HG03039 (cell line): ENCODE measurements at regions not wholly inside any gene's neighbourhood (a gene's known extent, or its start where the extent isn't known, plus 50 kb on each side); places are given as distances from the start of the nearest gene placed in this dataset.

Experiments used
- ATAC-seq: cut with Tn5 transposase; IDR thresholded peaks from one replicate; pipeline ENCODE4 v1.9.1; 2021; ENCODE audit warnings: mild to moderate bottlenecking, moderate library complexity; ENCODE audit not compliant: unreplicated experiment

DNA sequence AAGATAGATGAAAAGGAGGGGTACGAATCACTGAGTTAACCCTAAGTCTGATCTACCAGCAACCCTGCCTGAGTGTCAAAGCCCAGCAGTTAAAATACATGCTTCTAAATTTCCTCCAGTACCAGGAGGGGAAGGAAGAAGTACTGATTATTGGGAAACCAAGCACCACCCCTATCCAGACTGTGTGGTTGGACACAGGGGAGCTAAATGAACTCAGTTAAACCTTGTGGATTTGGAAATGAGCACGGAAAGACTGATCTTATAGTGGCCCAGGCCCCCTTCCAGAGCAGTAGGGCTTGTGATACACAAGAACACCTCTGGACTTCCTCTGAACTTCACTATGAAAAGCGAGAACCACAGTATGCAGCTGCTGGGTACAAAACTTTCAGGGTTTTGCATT lies 585.6 kb downstream of the MAFB start:
- no peak for ATAC-seq

DNA sequence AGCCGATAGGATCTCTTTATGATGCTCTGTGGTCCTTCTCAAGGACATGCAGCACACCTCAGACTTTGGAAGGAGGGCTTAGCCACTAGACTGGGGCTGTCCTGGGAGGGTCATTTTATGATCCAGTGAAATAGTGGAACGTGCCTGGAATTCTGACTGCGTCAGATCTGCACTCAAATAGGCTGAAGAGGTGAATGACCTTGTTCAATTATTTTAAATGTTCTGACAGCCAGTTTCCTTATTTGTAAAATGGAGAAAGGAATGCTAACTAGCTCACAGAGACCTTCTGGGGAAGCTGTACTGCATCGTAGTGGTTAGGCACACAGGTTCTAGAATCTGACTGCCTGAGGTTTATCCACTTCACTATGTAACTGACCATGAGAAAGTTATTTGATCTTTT lies 587.5 kb downstream of the MAFB start:
- ATAC-seq, result no peak

DNA sequence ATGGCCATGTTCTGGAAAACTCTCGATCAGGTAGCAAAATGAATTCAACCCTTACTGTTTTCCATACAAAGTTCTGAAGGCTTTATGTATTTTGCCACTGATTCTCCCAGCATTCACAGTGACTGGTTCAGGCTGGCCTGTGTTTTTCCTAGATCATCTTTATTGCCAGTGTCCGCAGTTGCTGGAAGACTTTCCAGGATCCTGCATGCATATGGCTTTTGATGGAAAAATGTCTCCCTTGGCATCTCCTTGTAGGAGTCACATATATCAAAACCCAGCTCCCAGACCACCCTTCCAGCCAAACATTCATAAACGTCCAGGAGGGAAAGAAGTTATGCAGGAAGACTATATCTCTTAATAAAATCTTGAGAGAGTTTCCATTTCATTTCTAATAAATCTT lies 588.8 kb downstream of the MAFB start:
- ATAC-seq, result no peak

DNA sequence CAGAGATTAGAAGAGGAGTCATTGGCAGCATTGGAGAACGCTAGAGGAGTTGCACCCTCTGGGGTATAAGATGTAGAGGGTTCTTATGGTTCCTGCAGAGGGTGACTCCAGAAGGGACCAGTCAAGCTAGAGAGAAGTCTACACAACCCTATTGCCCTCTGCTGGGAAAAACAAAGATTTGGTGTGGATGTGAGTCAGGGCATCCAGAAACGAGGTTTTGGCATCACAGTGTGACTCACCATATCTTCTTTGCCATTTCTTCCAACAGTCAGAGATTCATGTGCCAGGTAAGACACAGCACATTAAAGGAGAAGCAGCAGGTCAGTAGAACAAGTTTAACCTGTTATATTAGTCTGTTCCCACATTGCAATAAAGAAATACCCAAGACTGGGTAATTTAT lies 598.8 kb downstream of the MAFB start:
- ATAC-seq, result no peak

DNA sequence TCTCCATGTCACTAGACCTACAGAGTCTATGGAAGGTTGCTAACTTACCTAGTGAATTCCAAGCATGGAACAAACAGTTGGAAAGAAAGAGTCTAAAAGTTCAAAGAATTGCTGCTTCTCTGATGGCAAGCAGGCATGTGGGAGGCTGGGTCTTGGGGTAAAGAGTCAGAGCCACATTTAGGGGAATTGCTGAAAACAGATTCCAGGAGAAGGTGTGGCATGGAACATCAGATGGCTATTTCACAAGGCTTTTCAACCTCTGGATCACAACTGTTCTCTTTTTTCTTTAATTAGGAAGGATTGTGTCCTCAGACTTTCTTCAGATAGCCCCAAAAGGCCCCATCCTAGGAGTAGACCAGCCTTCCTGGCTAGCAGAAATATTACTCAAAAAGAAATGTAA lies 601.5 kb downstream of the MAFB start:
- no peak for ATAC-seq

DNA sequence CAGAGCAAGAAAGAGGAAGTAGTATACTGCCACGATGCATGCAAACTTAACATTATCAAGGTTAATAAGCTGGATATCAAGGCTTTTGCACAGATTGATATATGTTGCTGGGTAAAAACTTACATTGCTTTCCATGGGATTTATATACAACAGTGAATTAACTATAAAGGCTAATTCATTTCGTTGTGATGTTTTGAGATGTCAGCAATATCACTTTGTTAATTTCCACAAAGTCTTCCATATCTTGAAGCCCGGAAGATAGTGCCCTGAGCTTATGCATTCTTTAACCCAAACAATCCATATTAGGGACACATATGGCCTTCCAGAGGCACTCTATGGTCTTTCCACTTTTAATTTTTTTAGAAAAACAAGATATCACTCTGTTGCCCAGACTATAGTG lies 603.5 kb downstream of the MAFB start:
- ATAC-seq, result no peak

DNA sequence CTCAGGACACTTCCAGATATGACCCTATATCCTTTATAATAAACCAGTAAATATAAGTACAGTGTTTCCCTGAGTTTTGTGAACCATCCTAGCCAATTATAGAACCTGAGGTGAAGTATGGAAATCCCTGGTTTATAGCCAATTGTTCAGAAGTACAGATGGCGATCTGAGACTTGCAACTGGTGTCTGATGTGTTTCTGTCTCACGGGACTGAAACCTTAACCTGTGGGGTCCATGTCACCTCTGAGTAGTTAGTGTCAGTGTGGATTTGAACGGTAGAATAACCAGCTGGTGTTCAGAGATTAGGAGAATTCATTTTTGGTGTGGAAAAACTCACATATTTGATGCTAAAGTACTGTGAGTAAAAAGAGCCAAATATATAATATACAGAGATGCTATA lies 606.6 kb downstream of the MAFB start:
- ATAC-seq, result no peak

DNA sequence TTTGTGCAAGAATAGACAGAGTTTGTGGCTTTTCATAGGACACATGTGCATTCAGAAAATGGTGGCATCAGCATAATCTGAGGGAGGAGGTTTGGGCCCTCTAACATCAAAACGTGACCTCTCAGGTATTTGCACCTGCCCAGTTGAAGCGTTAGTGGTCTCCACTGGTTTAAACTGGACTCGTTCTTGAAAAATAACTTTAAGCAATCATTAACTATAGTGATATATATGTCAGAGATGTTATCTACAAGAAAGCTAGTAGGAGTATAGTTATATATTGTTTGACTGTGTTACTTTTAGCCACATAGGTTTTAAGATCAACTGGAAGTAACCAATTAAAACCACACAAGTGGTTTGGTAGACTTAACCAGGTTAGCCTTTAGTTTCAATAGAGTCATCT lies 607.4 kb downstream of the MAFB start:
- no peak for ATAC-seq

DNA sequence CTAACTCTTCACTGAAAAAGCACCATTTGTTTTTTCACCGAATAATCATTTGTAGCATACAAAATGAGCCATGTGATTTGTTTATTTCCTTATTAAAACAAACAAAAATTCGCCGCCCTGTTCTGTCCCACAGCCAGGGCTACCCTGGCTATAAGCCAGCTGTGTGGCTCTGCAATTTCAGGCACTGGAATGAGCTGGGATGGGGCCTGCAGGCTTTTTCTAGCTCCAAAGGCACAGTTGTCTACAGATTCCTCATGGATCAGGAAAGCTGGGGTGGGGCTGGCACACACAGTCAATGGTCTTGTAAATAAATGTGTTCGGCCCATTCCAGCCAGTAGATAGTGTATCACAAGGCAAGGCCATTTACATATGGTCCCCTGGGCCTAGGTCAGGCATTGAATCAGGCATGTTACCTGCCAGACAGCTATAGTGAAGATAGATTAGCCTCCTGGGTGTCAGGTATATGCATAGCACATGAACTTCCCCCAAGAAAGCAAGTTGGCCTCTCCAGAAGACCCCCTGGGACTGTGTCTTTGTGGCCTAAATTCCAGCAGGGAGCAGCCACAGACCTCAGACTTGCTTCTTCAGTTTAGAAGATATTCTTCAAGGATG lies 608.9 kb downstream of the MAFB start:
- ATAC-seq, result no peak

DNA sequence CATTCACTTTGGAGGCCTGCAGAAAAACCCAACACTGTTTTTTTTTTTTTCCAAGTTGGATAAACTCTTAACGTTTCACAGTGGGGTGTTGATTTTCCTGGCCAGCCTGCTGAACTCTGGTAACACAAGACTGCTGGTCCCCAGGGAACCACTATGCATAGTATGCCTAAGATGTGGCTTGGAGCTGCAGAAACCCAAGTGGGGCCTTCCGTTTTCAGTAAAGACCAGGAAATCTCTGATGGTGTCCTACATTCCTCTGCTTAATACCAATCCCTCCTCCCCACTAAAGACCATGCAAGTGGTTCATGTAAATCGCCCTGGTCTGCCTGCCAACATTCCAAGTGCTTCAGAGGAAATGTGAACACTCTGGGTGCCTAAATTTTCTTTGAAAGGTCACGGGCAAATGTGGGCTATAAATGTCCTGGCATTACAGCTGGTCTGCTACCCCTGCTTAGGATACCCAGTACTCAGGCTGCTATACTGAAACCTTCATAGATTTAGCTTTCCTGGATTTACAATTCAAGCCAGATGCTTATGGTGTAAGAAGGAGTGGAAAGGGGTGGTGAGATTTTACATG lies 615.4 kb downstream of the MAFB start:
- no peak for ATAC-seq

DNA sequence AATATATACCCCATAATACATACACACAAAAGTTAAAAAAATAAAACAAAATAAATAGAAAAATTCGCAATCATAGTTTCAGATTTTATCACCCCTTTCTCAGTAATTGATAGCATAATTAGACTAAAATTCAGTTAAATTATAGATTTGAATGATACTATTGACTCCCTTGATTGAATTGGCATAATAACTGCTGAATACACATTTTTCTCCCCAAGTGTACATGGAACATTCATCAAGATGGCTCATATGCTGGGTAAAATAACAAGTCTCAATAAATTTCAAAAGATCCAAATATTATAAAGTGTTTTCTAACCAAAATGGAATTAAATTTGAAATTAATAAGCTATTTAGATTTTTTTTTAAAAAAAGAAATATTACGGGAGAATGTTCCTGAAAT lies 616.1 kb downstream of the MAFB start:
- ATAC-seq, result no peak

DNA sequence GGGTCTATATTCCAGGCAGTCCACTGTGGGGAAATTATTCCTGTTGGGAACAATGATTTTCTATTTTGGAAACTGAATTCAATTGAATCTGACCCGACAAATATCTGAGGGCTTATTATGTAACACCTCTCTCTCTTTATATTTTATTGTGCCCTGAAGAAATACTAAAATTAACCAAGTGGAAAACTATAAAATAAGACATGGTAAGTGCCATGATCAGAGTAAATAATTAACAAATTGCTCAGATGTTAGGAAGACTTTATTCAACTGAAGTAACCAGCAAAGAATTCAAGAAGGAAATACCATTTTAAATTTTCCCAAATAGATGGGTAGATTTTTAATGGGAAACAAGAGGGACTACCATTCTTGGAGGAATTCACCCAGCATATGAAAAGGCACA lies 632.9 kb downstream of the MAFB start:
- no peak for ATAC-seq

DNA sequence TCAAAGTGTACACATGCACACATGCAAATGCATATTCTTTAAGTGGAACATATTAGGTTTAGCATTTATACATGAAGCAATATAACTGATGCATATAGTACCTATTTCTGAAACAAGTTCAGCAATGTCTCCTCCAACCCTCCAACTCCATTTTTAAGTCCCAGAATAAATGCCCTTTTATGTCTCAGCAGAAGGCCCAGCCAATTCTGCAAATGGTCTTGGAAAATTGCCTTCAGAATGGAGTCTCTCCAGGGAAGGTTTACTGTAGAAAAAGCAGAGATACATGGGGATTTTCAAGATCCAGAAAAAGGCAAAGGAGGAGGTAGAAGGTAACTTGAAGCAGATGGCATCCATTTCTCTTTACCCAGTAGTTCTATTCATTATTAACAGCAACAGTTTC lies 633.3 kb downstream of the MAFB start:
- ATAC-seq, result no peak

DNA sequence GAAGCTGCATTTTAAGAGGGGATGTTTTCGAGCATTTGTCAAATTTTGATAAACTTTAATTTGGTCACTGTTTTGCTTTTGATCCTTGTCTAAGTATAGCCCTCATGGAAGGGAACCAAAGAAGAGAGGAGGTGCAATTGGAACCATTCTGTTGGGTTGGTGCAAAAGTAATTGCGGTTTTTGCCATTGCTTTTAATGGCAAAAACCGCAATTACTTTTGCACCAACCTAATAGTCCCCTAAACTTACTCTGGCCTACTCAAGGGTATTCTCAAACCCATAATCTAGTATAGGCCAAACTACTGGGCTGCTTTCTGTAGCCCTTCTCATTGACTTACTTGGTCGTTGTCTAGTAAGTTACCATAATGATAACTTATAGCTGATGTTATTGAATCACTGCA lies 634.7 kb downstream of the MAFB start:
- ATAC-seq, result no peak

DNA sequence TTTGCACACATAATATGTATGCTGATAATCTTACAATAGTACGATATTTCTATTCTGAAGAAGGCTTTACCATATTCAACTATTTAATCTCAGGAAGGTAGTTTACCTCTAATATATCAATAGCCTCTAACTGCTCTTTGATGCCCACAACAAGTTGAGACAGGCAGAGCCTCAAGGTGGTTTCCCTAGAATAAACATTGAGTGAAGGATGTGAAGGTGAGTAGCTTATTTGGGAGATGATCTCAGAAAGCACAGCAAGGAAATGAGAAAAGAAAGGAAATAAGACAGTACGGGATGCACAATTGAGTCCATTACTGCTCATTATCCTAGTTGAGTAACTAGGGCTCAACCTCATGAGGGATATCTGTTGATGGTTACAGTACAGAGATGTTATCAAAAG lies 638.4 kb downstream of the MAFB start:
- no peak for ATAC-seq

DNA sequence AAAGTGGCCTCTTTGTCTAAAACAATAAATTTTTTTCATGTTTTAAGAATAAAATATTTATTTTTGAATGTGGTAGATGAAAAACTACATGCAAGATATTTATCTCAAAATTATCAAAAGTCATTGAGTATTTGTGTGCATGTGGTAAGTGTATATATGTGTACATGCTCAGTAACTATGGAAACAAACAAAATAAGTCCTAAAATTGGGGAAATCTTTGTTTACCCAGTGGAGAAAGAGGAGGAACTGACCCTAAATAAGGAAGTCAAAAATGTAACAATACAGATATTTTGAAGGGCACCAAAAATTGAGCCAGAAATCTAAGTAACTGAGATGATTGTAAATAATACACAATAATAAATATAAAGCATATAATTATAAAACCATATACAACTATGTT lies 639.2 kb downstream of the MAFB start:
- no peak for ATAC-seq

DNA sequence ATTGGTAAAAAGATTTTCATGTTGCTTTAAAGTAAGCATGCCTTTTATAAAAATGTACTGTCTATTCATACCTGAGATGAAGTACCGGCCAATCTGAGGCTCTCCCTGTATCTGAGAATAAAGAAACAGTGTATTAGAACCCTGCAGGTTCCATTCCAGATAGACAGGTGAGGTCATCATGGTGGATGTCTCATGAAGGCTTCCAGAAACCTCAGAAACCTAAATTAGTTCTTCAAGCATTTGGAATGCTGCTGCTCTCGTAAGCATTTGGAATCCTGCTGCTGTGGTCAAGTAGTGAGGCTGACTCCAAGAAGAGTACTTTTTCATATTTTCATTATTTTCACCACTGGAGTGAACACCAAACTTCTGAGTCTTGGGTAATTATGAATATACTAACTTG lies 642.3 kb downstream of the MAFB start:
- ATAC-seq, result no peak

DNA sequence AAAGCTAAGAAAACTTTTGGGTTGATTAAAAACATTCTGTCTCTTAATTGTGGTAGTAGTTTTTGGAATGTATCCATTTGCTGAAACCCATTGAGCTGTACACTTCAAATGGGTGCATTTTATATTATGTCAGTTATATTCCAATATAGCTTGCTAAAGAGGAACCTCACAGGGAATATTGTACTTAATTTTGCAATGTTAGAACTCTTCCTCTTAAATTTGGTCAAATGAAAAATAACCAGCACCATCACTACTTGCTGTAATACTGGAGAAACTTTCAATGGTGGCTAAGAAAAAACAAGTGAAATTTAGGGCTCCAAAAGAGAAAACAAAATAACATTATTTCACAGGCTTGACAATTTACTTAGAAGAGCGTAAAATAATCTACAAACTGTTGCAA lies 651.5 kb downstream of the MAFB start:
- no peak for ATAC-seq

DNA sequence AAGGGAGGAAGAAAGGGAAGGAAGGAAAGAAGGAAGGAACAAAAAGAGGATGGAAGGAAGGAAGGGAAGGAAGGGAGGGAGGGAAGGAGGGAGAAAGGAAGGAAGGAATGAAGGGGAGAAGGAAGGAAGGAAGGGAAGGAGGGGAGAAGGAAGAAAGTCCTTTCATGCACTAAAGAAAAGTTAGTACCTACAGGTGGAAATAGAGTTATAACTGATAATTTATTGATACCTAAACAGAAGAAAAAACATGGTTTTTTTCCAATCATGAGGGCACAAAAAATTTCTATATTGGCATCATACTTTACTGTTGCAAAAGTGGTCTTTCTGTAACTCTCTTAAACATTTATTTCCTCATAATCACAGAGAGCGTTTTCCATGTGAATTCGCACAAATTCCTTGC lies 659.4 kb downstream of the MAFB start:
- ATAC-seq, result no peak

DNA sequence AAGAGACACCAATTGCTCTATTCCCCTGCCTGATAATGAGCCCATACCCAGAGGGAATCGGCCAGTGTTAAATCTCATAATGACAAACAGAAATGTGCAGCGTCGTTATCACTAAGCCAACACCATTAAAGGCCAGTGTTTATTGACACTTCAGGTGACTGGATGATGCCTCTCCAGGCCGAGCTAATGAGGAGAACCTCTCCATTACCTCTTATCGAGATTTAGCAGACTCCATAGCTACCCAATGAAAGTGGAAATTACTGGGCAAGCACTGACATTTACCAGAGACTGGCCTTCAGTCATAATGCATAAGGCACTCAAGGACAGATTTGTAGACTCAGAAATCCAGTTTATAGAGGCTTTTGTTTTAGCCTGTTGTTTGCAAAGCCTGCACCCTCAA lies 669.5 kb downstream of the MAFB start:
- no peak for ATAC-seq

DNA sequence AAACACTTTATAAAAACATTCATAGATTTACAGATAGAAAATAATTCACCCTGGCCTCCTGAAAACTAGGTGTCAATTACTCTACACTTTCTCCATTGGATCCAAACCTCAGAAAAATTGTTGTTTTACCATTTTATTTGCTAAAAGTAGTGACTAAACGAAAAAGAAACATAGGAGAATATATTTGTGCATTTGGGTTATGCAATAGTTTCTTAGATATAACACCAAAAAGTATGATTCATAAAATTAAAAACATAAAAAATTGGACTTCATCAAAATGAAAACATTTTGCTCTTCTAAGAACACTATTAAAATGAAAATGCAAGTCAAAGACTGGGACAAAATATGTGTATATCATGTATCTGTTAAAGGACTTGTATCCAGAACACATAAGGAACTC lies 671.3 kb downstream of the MAFB start:
- no peak for ATAC-seq

DNA sequence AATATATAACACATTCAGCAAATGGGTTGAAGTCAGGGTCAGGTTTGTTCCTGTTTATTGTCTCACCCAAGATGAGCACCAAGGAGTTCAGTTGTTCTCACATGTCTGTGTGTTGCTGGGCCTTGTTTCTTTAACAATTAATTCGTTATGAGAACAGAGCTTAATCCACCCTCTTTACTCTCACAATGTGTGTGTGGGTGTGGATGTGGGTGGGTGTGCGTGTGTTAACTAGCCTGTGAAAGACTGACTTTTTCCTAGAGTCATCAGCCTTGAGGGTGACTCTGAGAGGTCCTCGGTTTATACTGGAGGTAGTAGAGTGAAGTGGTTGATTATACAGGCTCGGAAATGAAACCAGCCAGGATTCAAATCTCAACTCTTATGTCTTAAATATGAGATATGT lies 672.1 kb downstream of the MAFB start:
- no peak for ATAC-seq

DNA sequence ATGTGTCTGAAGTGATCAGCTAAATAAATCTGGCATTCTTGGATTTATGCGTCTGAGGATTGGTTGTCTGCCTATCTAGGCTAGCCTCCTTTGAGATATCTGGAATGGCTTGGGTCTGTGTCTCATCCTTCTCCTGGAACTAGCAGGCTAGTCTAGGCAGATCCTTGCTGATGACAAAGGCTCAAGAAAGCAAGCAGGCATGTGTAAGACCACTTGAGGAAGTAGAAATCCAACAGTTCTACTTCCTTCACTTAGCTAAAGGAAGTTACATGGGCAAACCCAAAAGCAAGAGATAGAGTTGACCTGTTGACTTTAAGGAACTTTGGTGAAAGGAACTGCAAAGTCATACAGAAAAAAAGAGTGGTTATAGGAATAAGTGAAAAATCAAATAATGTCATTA lies 672.6 kb downstream of the MAFB start:
- ATAC-seq, result no peak
